MV-4-11 (cell line): ENCODE measurements at regions not wholly inside any gene's neighbourhood (a gene's known extent, or its start where the extent isn't known, plus 50 kb on each side); places are given as distances from the start of the nearest gene placed in this dataset.

Experiments used
- DNase-seq: peaks from one replicate; lab custom pipeline; 2025; lab: John Stamatoyannopoulos, UW

DNA sequence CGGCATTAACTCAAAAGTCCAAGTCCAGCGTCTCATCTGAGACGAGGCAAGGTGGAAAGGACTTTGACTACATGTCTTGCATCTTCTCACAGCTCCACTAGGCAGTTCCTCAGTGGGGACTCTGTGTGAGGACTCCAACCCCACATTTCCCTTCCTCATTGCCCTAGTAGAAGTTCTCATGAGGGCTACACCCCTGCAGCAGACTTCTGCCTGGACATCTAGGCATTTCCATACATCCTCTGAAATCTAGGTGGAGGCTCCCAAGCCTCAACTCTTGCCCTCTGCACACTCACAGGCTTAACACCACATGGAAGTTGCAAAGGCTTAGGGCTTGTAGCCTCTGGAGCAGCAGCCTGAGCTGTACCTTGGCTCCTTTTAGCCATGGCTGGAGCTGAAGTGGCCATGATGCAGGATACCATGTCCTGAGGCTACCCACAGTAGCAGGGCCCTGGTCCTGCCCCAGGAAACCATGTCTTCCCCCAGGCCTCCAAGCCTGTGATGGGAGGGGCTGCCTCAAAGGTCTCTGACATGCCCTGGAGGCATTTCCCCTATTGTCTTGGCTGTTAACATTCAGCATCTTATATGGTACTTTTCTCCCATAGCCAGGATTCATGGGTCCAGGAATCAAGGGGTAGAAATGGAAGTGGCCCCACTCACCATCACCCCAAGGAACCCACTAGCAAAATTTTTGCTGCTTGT, 194.6 kb upstream of the KCNG1 start:
- peak; percentile 41 for DNase-seq

- DNase-seq, result peak; percentile 90
These were observed 193.9 kb upstream of the KCNG1 start for GRCh38 chr20:51216850-51217249.

GRCh38 chr20:51212816-51213215, 189.9 kb upstream of the KCNG1 start:
- DNase-seq, result no peak

DNA sequence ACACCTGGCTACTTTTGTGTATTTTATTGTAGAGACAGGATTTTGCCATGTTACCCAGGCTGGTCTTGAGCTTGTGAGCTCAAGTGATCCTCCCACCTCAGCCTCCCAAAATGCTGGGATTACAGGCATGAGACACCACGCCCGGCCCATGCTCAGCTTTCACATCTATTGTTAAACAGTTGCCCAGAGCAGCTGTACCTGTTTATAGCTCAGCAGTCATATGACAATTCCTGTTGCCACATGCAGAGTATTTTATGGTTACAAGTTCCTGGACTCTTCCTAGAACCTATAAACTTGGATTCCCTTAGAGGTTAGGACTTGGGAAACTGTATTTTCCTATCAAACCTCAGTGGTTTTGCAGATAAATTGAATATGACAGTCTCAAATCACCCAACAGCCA, 188.3 kb upstream of the KCNG1 start:
- no peak for DNase-seq

DNA sequence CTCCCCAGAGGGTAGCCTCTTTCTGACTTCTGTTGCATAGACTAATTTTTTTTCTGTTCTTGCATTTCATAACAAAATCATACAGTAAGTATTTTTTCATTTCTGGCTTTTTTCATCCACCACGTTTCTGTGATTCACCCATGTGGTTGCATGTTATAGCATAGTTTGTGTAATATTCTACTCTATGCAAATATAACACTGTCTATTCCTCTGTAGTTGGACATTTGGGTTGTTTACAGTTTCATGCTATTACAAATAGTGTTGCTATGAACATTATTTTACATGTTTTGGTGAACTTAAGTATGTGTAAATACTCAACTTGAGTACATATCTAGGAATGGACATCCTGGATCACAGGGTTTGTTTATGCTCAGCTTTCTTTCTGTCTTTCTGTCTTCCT, 187.2 kb upstream of the KCNG1 start:
- no peak for DNase-seq

DNA sequence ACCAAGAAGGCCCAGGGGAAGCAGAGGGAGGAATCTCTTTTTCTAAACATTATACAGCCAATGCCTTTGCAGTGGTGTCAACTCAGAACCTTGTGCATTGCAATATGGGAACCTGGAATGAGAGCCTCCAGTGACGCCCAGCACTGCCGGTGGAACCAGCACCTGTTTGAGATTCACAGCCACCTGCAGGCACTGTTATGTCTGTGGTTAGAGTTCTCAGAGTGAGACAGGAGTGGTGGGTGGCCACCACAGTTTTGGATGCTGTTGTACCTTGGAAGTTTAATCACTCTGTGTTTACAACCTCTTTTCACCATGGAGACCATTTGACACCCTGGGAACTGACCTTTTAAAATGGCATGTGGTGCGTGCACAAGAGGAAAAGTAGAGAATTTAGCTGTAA, 185.3 kb upstream of the KCNG1 start:
- no peak for DNase-seq

DNA sequence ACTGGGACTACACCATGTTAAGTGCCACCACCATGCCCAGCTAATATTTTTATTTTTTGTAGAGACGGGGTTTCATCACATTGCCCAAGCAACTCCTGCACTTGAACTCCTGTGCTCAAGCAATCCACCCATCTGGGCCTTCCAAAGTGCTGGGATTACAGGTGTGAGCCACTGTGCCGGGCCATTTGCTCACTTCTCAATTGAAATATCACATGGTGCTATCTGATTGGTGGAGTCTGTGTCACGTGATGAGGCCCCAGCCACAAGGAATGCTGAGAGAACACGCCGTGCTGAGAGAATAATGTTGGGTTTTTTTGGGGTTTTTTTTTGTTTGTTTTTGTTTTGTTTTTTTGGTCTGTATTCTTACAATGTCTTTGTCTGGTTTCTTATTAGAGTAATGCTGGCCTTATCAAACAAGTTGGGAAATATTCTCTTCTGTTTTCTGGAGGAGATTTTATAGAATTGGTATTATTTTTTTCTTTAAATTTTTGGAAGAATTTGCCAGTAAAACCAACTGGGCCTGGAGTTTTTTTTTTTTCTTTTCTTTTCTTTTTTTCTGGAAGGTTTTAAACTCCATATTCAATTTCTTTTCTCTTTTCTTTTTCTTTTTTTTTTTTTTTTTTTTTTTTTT, 183.2 kb upstream of the KCNG1 start:
- no peak for DNase-seq

DNA sequence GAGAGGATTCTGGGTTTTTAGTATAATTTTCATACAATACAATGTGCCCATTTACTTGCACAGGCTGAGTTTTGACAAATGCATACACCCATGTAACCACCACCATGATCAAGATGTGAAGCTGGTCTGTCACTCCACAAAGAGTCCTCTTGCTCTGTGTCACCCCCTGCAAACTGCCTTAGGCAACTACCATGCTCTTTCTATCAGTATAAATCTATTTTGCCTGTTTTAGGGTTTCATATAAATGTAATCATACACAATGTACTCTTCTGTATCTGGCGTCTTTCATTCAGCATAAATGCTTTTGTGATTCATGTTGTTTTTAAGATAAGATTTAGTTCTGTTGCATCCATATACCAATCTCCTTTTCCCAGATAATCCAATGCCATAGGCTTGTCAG, 181.9 kb upstream of the KCNG1 start:
- DNase-seq, result no peak

GRCh38 chr20:51204051-51204715, 181.3 kb upstream of the KCNG1 start:
- no peak for DNase-seq

GRCh38 chr20:51202304-51202703, 179.4 kb upstream of the KCNG1 start:
- no peak for DNase-seq

- no peak for DNase-seq
These were observed 177.0 kb upstream of the KCNG1 start for GRCh38 chr20:51199920-51200319.

DNA sequence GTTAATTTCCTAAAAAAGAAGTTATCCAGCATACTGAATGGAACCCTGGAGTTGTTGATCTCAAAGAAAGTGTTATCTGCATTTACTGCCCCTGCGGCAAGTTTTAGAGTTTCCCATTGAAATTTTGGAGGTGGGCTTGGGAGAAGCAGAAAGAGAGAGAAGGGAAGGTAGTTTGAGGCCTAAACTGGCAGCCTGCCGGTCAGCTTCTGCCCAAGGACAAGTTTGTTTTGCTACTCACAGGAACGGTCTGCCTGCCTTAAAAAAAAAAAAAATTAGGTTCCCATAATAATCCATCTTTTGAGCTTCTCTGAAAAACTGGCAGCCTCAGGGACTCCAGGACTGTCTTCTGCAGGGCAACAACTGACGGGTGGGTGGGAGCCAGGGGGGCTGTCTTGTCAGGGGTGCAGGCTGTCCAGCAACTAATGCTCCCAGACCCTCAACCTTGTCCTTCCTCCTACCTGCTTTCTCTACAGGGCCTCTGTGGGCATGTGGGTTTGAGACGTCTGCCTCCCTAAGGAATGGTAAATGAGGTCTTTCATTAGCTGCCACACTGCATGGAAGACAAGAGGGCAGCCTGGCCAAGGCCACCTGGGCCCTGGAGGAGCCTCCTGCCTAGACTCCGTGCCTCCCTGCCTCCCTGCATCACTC, 176.1 kb upstream of the KCNG1 start:
- no peak for DNase-seq

- no peak for DNase-seq
These were observed 175.3 kb upstream of the KCNG1 start for GRCh38 chr20:51198238-51198637.

- DNase-seq, result no peak
These were observed 174.2 kb upstream of the KCNG1 start for GRCh38 chr20:51196991-51197651.

DNA sequence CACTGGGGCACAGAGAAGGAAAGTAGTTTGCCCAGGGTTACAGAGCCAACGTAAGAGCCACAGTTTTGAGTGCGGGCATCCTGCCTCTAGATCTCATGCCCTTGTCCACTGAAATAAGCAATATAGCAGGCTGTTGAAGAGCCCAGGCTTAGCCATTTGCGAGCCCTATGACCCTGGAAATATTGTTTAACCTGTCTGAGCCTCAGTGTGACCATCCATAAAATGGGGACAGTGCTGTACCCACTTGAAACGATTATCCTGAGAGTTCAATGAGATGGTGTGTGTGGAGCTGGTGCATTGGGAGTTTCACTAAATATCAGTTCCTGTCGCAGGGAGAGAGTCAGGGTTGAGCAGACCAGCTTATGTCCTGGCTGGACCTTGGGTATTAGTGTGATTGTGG, 173.1 kb upstream of the KCNG1 start:
- no peak for DNase-seq

DNA sequence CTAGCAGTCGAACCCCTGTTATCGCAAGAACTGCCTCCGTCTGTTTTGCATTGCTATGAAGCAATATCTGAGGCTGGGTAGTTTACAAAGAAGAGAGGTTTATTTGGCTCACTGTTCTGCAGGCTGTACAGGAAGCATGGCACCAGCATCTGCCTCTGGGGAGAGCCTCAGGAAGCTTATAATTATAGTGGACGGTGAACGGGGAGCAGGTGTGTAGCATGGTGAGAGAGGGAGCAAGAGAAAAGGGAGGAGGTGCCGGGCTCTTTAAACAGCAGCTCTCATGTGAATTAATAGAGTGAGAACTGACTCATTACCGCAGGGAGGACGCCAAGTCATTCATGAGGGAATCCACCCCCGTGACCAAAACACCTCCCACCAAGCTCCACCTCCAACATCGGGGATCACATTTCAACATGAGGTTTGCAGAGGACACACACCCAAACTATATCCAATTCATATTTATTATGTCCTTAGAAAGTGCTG, 172.6 kb upstream of the KCNG1 start:
- no peak for DNase-seq

- no peak for DNase-seq
These were observed 170.3 kb upstream of the KCNG1 start for GRCh38 chr20:51193066-51193772.

GRCh38 chr20:51190783-51191180, 167.9 kb upstream of the KCNG1 start:
- no peak for DNase-seq

DNA sequence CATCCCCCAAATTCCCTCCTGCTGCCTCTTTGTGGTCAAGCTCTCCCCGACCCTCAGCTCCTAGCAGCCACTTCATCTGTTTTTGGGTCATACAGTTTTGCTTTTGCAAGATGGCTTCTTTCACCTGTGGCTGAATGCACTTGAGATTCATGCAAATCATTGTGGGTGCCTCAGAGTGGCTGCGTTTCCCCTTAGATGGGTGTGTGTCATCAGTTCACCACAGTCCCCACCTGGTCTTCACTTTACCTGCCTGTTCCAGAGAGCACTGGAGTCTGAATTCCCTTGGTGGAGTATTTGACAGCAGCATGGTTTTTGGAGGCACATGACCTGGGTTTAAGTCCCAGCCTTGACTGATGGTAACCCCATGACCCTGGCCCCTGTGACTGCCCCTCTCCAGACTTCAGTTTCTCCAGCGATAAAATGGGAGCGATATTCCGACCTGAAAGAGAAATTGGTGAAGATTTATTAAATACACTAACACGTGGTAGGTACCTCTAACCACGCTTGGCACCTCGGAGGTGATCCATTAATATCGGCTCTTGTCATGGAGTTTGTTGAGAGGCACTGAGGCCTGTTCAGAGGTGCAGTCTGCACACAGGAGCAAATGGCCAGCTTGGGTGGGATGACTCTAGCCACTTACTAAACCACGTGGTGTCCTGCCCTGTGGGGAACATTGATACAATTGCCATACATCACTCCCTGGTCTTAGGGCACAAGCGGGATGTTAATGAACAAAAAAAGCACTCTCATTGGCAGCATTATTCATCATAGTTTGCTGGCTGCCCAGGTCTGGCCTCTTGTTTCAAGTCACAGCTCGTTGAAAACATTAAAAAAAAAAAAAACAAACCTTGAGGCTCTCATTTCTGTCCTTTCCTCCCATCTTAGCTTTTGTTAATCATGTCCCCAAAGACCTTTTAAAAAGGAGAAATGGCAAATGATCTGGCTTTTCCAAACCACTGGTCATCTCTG, 167.2 kb upstream of the KCNG1 start:
- DNase-seq, result no peak

DNA sequence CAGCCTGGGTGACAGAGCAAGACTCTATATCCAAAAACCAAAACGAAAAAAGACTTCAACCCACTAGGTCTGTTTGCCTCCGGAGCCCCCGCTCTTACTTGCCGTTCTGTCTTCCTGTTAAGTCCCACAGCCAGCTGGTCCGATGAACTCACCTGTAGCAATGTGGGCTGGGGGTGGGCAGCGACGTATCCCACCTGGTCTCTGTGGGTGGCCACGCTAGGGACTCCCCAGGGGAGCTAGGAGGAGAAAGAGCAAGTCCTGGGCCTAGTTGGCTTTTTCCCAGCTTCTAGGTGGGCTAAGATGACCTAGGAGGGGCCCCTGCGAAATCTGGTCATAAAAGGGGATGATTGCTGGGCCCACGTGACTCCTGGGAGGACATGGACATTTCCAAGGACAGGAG, 166.0 kb upstream of the KCNG1 start:
- no peak for DNase-seq
